Hepatocyte (in vitro differentiated cells): ENCODE measurements at regions not wholly inside any gene's neighbourhood (a gene's known extent, or its start where the extent isn't known, plus 50 kb on each side); places are given as distances from the start of the nearest gene placed in this dataset.

Source experiments
- EZH2 ChIP-seq: fragments of 200-600 bp; sonication (generic); IDR thresholded peaks from 2 replicates; pipeline ENCODE4 v1.6.1; 2016; ENCODE audit warnings: antibody characterized with exemption, mild to moderate bottlenecking, borderline replicate concordance
- EZH2phosphoT487 ChIP-seq: fragments of 200-600 bp; sonication (generic); IDR thresholded peaks from one replicate; pipeline ENCODE4 v1.6.1; 2018; ENCODE audit warnings: antibody characterized with exemption, mild to moderate bottlenecking, low read depth, moderate library complexity; ENCODE audit not compliant: unreplicated experiment, severe bottlenecking
- TF ChIP-seq, protein P1 (sequence below): fragments of 200-600 bp; sonication (generic); IDR thresholded peaks from 2 replicates; pipeline ENCODE4 v1.5.1; 2016; ENCODE audit warnings: antibody characterized with exemption, mild to moderate bottlenecking; ENCODE audit not compliant: poor library complexity

DNA sequence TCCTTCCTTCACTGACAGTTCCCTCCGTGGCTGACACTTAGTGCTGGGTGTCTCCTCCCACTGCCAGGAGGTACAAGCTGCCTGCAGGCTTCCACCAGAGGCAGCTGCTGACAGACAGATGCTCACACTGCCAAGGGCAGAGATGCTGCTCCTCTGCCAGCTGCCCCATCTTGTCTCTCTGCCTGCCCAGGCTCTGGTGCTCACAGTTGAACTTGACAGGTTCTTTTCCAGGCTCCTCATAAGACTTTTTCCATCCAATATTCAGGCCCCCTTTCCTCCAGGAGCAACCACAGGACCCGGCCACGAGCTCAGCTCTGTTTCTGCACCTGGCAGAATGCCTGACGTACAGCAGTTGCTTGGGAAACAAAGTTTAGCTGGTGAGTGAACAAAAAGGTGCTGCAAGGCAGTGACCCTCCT, 79.8 kb downstream of the PSMB1 start:
- TF ChIP-seq, protein P1, sequence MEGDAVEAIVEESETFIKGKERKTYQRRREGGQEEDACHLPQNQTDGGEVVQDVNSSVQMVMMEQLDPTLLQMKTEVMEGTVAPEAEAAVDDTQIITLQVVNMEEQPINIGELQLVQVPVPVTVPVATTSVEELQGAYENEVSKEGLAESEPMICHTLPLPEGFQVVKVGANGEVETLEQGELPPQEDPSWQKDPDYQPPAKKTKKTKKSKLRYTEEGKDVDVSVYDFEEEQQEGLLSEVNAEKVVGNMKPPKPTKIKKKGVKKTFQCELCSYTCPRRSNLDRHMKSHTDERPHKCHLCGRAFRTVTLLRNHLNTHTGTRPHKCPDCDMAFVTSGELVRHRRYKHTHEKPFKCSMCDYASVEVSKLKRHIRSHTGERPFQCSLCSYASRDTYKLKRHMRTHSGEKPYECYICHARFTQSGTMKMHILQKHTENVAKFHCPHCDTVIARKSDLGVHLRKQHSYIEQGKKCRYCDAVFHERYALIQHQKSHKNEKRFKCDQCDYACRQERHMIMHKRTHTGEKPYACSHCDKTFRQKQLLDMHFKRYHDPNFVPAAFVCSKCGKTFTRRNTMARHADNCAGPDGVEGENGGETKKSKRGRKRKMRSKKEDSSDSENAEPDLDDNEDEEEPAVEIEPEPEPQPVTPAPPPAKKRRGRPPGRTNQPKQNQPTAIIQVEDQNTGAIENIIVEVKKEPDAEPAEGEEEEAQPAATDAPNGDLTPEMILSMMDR = no peak
- TF ChIP-seq EZH2 = no peak
- no peak for TF ChIP-seq EZH2phosphoT487
